ENCODE measurements at regions not wholly inside any gene's neighbourhood (a gene's known extent, or its start where the extent isn't known, plus 50 kb on each side); places are given as distances from the start of the nearest gene placed in this dataset.

- CTCF ChIA-PET: no interaction called here
Observed at GRCh38 chr21:23009360-23009759, 2011.2 kb downstream of the NCAM2 start.

GRCh38 chr21:23014021-23014420 is 2015.8 kb downstream of the NCAM2 start:
- ChIA-PET POLR2A (no interaction called here), CTCF (no interaction called here)
- no peak for DNase-seq (ENCODE audit: extremely low spot score)
- TF ChIP-seq CTBP1 (IDR thresholded peaks at IDR 0.05; ENCODE audit: borderline replicate concordance) (no peak), HDGF (IDR thresholded peaks at IDR 0.05; ENCODE audit: borderline replicate concordance) (no peak), BHLHE40 (IDR thresholded peaks at IDR 0.05; ENCODE audit: borderline replicate concordance) (no peak), ZNF384 (IDR thresholded peaks at IDR 0.05) (no peak), TARDBP (IDR thresholded peaks at IDR 0.05) (no peak), SP1 (IDR thresholded peaks at IDR 0.05) (no peak)

More at GRCh38 chr21:23009360-23009759, 2011.2 kb downstream of the NCAM2 start:
- no peak for DNase-seq (ENCODE audit: extremely low spot score)
- POLR2A ChIA-PET: no interaction called here
- TF ChIP-seq TARDBP (IDR thresholded peaks at IDR 0.05): no peak
- TF ChIP-seq LEF1 (IDR thresholded peaks at IDR 0.05; ENCODE audit: borderline replicate concordance): no peak
- no peak for TF ChIP-seq L3MBTL2 (conservative IDR thresholded peaks at IDR 0.05)
- no peak for TF ChIP-seq HDGF (IDR thresholded peaks at IDR 0.05; ENCODE audit: borderline replicate concordance)
- no peak for TF ChIP-seq FOXM1 (IDR thresholded peaks at IDR 0.05; ENCODE audit: borderline replicate concordance)
- no peak for TF ChIP-seq PKNOX1 (IDR thresholded peaks at IDR 0.05)

- CTCF ChIA-PET: interaction anchor here (0.6 kb wide), 1 partner anchor 1443 kb away, joined by 3 read pairs; no protein-coding TSS in a partner anchor
- TF ChIP-seq PKNOX1 (IDR thresholded peaks at IDR 0.05) (no peak), BHLHE40 (IDR thresholded peaks at IDR 0.05; ENCODE audit: borderline replicate concordance) (no peak), CTBP1 (IDR thresholded peaks at IDR 0.05; ENCODE audit: borderline replicate concordance) (no peak)
- DNase-seq (ENCODE audit: extremely low spot score): peak; percentile 23
Observed at GRCh38 chr21:23016617-23017016, 2018.4 kb downstream of the NCAM2 start.

GRCh38 chr21:23017989-23018388 is 2019.8 kb downstream of the NCAM2 start:
- ChIA-PET CTCF (no interaction called here), POLR2A (no interaction called here)
- no peak for TF ChIP-seq ELF4 (IDR thresholded peaks at IDR 0.05)
- TF ChIP-seq ARNT (IDR thresholded peaks at IDR 0.05): no peak
- TF ChIP-seq LEF1 (IDR thresholded peaks at IDR 0.05; ENCODE audit: borderline replicate concordance): no peak
- no peak for TF ChIP-seq CTBP1 (IDR thresholded peaks at IDR 0.05; ENCODE audit: borderline replicate concordance)
- TF ChIP-seq TARDBP (IDR thresholded peaks at IDR 0.05): no peak
- TF ChIP-seq FOXK2 (IDR thresholded peaks at IDR 0.05): no peak
- no peak for TF ChIP-seq FOXA1 (IDR thresholded peaks at IDR 0.05)
- no peak for TF ChIP-seq SP1 (IDR thresholded peaks at IDR 0.05)
- TF ChIP-seq BHLHE40 (IDR thresholded peaks at IDR 0.05; ENCODE audit: borderline replicate concordance): no peak
- no peak for TF ChIP-seq ZNF384 (IDR thresholded peaks at IDR 0.05)
- no peak for TF ChIP-seq SUZ12 (IDR thresholded peaks at IDR 0.05)
- no peak for TF ChIP-seq PKNOX1 (IDR thresholded peaks at IDR 0.05)
- no peak for TF ChIP-seq HDGF (IDR thresholded peaks at IDR 0.05; ENCODE audit: borderline replicate concordance)
- TF ChIP-seq NFRKB (IDR thresholded peaks at IDR 0.05): no peak
- no peak for TF ChIP-seq FOXM1 (IDR thresholded peaks at IDR 0.05; ENCODE audit: borderline replicate concordance)
- TF ChIP-seq L3MBTL2 (conservative IDR thresholded peaks at IDR 0.05): no peak
- no peak for DNase-seq (ENCODE audit: extremely low spot score)

More at GRCh38 chr21:23016617-23017016, 2018.4 kb downstream of the NCAM2 start:
- POLR2A ChIA-PET: no interaction called here

GRCh38 chr21:23020969-23021368 is 2022.8 kb downstream of the NCAM2 start:
- ChIA-PET CTCF (no interaction called here), POLR2A (no interaction called here)
- no peak for TF ChIP-seq ELF4 (IDR thresholded peaks at IDR 0.05)
- no peak for TF ChIP-seq FOXA1 (IDR thresholded peaks at IDR 0.05)
- no peak for TF ChIP-seq TARDBP (IDR thresholded peaks at IDR 0.05)
- no peak for TF ChIP-seq PKNOX1 (IDR thresholded peaks at IDR 0.05)
- no peak for TF ChIP-seq BHLHE40 (IDR thresholded peaks at IDR 0.05; ENCODE audit: borderline replicate concordance)
- no peak for TF ChIP-seq FOXK2 (IDR thresholded peaks at IDR 0.05)
- TF ChIP-seq FOXM1 (IDR thresholded peaks at IDR 0.05; ENCODE audit: borderline replicate concordance): no peak
- TF ChIP-seq NFRKB (IDR thresholded peaks at IDR 0.05): no peak
- TF ChIP-seq L3MBTL2 (conservative IDR thresholded peaks at IDR 0.05): no peak
- no peak for TF ChIP-seq CTBP1 (IDR thresholded peaks at IDR 0.05; ENCODE audit: borderline replicate concordance)
- no peak for TF ChIP-seq SP1 (IDR thresholded peaks at IDR 0.05)
- TF ChIP-seq ZNF384 (IDR thresholded peaks at IDR 0.05): no peak
- TF ChIP-seq LEF1 (IDR thresholded peaks at IDR 0.05; ENCODE audit: borderline replicate concordance): no peak
- TF ChIP-seq ARNT (IDR thresholded peaks at IDR 0.05): no peak
- no peak for TF ChIP-seq SUZ12 (IDR thresholded peaks at IDR 0.05)
- TF ChIP-seq HDGF (IDR thresholded peaks at IDR 0.05; ENCODE audit: borderline replicate concordance): no peak
- DNase-seq (ENCODE audit: extremely low spot score): no peak

GRCh38 chr21:23021481-23021880 is 2023.3 kb downstream of the NCAM2 start:
- POLR2A ChIA-PET: no interaction called here
- TF ChIP-seq L3MBTL2 (conservative IDR thresholded peaks at IDR 0.05): no peak
- TF ChIP-seq ARNT (IDR thresholded peaks at IDR 0.05): no peak
- no peak for TF ChIP-seq LEF1 (IDR thresholded peaks at IDR 0.05; ENCODE audit: borderline replicate concordance)
- no peak for TF ChIP-seq SP1 (IDR thresholded peaks at IDR 0.05)
- no peak for TF ChIP-seq SUZ12 (IDR thresholded peaks at IDR 0.05)
- no peak for TF ChIP-seq TARDBP (IDR thresholded peaks at IDR 0.05)
- TF ChIP-seq ELF4 (IDR thresholded peaks at IDR 0.05): no peak
- no peak for TF ChIP-seq BHLHE40 (IDR thresholded peaks at IDR 0.05; ENCODE audit: borderline replicate concordance)
- no peak for TF ChIP-seq FOXM1 (IDR thresholded peaks at IDR 0.05; ENCODE audit: borderline replicate concordance)
- no peak for TF ChIP-seq FOXK2 (IDR thresholded peaks at IDR 0.05)
- TF ChIP-seq CTBP1 (IDR thresholded peaks at IDR 0.05; ENCODE audit: borderline replicate concordance): no peak
- no peak for TF ChIP-seq FOXA1 (IDR thresholded peaks at IDR 0.05)
- TF ChIP-seq NFRKB (IDR thresholded peaks at IDR 0.05): no peak
- TF ChIP-seq ZNF384 (IDR thresholded peaks at IDR 0.05): no peak
- TF ChIP-seq PKNOX1 (IDR thresholded peaks at IDR 0.05): no peak
- TF ChIP-seq HDGF (IDR thresholded peaks at IDR 0.05; ENCODE audit: borderline replicate concordance): no peak
- CTCF ChIA-PET: no interaction called here
- no peak for DNase-seq (ENCODE audit: extremely low spot score)
